ENCODE measurements at regions not wholly inside any gene's neighbourhood (a gene's known extent, or its start where the extent isn't known, plus 50 kb on each side); places are given as distances from the start of the nearest gene placed in this dataset.

GRCh38 chr15:93829115-93829870, 402.1 kb upstream of the MCTP2 start:
- Histone ChIP-seq H3K9me3 (replicated peaks; ENCODE audit: low read length) (no peaks in the 10 kb centered on the region), H3K27me3 (ENCODE audit: control insufficient read depth, insufficient read depth, low read length) (no peaks in the 10 kb centered on the region), H3K4me2 (ENCODE audit: low read length) (no peak overlapping the region), H3K4me1 (ENCODE audit: control insufficient read depth, insufficient read depth, low read length) (no peaks in the 10 kb centered on the region), H3K4me3 (ENCODE audit: low read length) (no peak overlapping the region), H3K9ac (ENCODE audit: low read depth, low read length) (no peak overlapping the region), H3K36me3 (ENCODE audit: insufficient read depth, low read length) (no peaks in the 10 kb centered on the region)

GRCh38 chr15:93826790-93827189, 404.6 kb upstream of the MCTP2 start:
- Histone ChIP-seq H3K9me3 (replicated peaks; ENCODE audit: low read length) (no peaks in the 10 kb centered on the region), H3K4me3 (ENCODE audit: low read length) (no peak overlapping the region), H3K4me1 (ENCODE audit: control insufficient read depth, insufficient read depth, low read length) (no peaks in the 10 kb centered on the region), H3K9ac (ENCODE audit: low read depth, low read length) (no peak overlapping the region), H3K4me2 (ENCODE audit: low read length) (no peak overlapping the region), H3K36me3 (ENCODE audit: insufficient read depth, low read length) (no peaks in the 10 kb centered on the region), H3K27me3 (ENCODE audit: control insufficient read depth, insufficient read depth, low read length) (no peaks in the 10 kb centered on the region)

- Histone ChIP-seq H3K4me2 (ENCODE audit: low read length) (no peak overlapping the region), H3K27me3 (ENCODE audit: control insufficient read depth, insufficient read depth, low read length) (no peaks in the 10 kb centered on the region), H3K9ac (ENCODE audit: low read depth, low read length) (no peak overlapping the region), H3K4me3 (ENCODE audit: low read length) (no peak overlapping the region), H3K36me3 (ENCODE audit: insufficient read depth, low read length) (no peaks in the 10 kb centered on the region), H3K9me3 (replicated peaks; ENCODE audit: low read length) (no peaks in the 10 kb centered on the region), H3K4me1 (ENCODE audit: control insufficient read depth, insufficient read depth, low read length) (no peaks in the 10 kb centered on the region)
These were observed 405.1 kb upstream of the MCTP2 start for GRCh38 chr15:93826293-93826692.

GRCh38 chr15:93825682-93826081, 405.7 kb upstream of the MCTP2 start:
- H3K4me3 ChIP-seq (ENCODE audit: low read length), result no peak overlapping the region
- no peaks in the 10 kb centered on the region for H3K4me1 ChIP-seq (ENCODE audit: control insufficient read depth, insufficient read depth, low read length)
- H3K9ac ChIP-seq (ENCODE audit: low read depth, low read length), result no peak overlapping the region
- no peaks in the 10 kb centered on the region for H3K9me3 ChIP-seq (replicated peaks; ENCODE audit: low read length)
- H3K4me2 ChIP-seq (ENCODE audit: low read length), result no peak overlapping the region
- H3K27me3 ChIP-seq (ENCODE audit: control insufficient read depth, insufficient read depth, low read length), result no peaks in the 10 kb centered on the region
- no peaks in the 10 kb centered on the region for H3K36me3 ChIP-seq (ENCODE audit: insufficient read depth, low read length)

GRCh38 chr15:93823971-93824913, 407.1 kb upstream of the MCTP2 start:
- H3K9ac ChIP-seq (ENCODE audit: low read depth, low read length), result no peak overlapping the region
- H3K4me3 ChIP-seq (ENCODE audit: low read length), result no peak overlapping the region
- H3K36me3 ChIP-seq (ENCODE audit: insufficient read depth, low read length), result no peaks in the 10 kb centered on the region
- no peaks in the 10 kb centered on the region for H3K9me3 ChIP-seq (replicated peaks; ENCODE audit: low read length)
- no peaks in the 10 kb centered on the region for H3K27me3 ChIP-seq (ENCODE audit: control insufficient read depth, insufficient read depth, low read length)
- no peak overlapping the region for H3K4me2 ChIP-seq (ENCODE audit: low read length)
- H3K4me1 ChIP-seq (ENCODE audit: control insufficient read depth, insufficient read depth, low read length), result no peaks in the 10 kb centered on the region

- no peaks in the 10 kb centered on the region for H3K27me3 ChIP-seq (ENCODE audit: control insufficient read depth, insufficient read depth, low read length)
- no peak overlapping the region for H3K4me3 ChIP-seq (ENCODE audit: low read length)
- H3K9ac ChIP-seq (ENCODE audit: low read depth, low read length), result no peak overlapping the region
- H3K4me1 ChIP-seq (ENCODE audit: control insufficient read depth, insufficient read depth, low read length), result no peaks in the 10 kb centered on the region
- no peak overlapping the region for H3K4me2 ChIP-seq (ENCODE audit: low read length)
- no peaks in the 10 kb centered on the region for H3K36me3 ChIP-seq (ENCODE audit: insufficient read depth, low read length)
- no peaks in the 10 kb centered on the region for H3K9me3 ChIP-seq (replicated peaks; ENCODE audit: low read length)
These were observed 410.8 kb upstream of the MCTP2 start for GRCh38 chr15:93820566-93820965.

- H3K4me1 ChIP-seq (ENCODE audit: control insufficient read depth, insufficient read depth, low read length), result no peaks in the 10 kb centered on the region
- H3K4me3 ChIP-seq (ENCODE audit: low read length), result no peak overlapping the region
- H3K9me3 ChIP-seq (replicated peaks; ENCODE audit: low read length), result no peaks in the 10 kb centered on the region
- H3K9ac ChIP-seq (ENCODE audit: low read depth, low read length), result no peak overlapping the region
- H3K27me3 ChIP-seq (ENCODE audit: control insufficient read depth, insufficient read depth, low read length), result no peaks in the 10 kb centered on the region
- no peak overlapping the region for H3K4me2 ChIP-seq (ENCODE audit: low read length)
- H3K36me3 ChIP-seq (ENCODE audit: insufficient read depth, low read length), result no peaks in the 10 kb centered on the region
These were observed 411.5 kb upstream of the MCTP2 start for GRCh38 chr15:93819826-93820225.

GRCh38 chr15:93816815-93817214, 414.5 kb upstream of the MCTP2 start:
- Histone ChIP-seq H3K36me3 (ENCODE audit: insufficient read depth, low read length) (no peaks in the 10 kb centered on the region), H3K4me3 (ENCODE audit: low read length) (no peak overlapping the region), H3K9ac (ENCODE audit: low read depth, low read length) (no peak overlapping the region), H3K9me3 (replicated peaks; ENCODE audit: low read length) (no peaks in the 10 kb centered on the region), H3K27me3 (ENCODE audit: control insufficient read depth, insufficient read depth, low read length) (no peaks in the 10 kb centered on the region), H3K4me2 (ENCODE audit: low read length) (no peak overlapping the region), H3K4me1 (ENCODE audit: control insufficient read depth, insufficient read depth, low read length) (no peaks in the 10 kb centered on the region)

GRCh38 chr15:93811305-93811704, 420.1 kb upstream of the MCTP2 start:
- H3K9me3 ChIP-seq (replicated peaks; ENCODE audit: low read length), result no peaks in the 10 kb centered on the region
- H3K4me2 ChIP-seq (ENCODE audit: low read length), result no peak overlapping the region
- no peaks in the 10 kb centered on the region for H3K36me3 ChIP-seq (ENCODE audit: insufficient read depth, low read length)
- no peaks in the 10 kb centered on the region for H3K4me1 ChIP-seq (ENCODE audit: control insufficient read depth, insufficient read depth, low read length)
- H3K4me3 ChIP-seq (ENCODE audit: low read length), result no peak overlapping the region
- H3K27me3 ChIP-seq (ENCODE audit: control insufficient read depth, insufficient read depth, low read length), result no peaks in the 10 kb centered on the region
- H3K9ac ChIP-seq (ENCODE audit: low read depth, low read length), result no peak overlapping the region

- Histone ChIP-seq H3K36me3 (ENCODE audit: insufficient read depth, low read length) (no peaks in the 10 kb centered on the region), H3K27me3 (ENCODE audit: control insufficient read depth, insufficient read depth, low read length) (no peaks in the 10 kb centered on the region), H3K4me3 (ENCODE audit: low read length) (no peak overlapping the region), H3K9me3 (replicated peaks; ENCODE audit: low read length) (no peaks in the 10 kb centered on the region), H3K9ac (ENCODE audit: low read depth, low read length) (no peak overlapping the region), H3K4me2 (ENCODE audit: low read length) (no peak overlapping the region), H3K4me1 (ENCODE audit: control insufficient read depth, insufficient read depth, low read length) (no peaks in the 10 kb centered on the region)
These were observed 421.8 kb upstream of the MCTP2 start for GRCh38 chr15:93809516-93809915.

- no peaks in the 10 kb centered on the region for H3K36me3 ChIP-seq (ENCODE audit: insufficient read depth, low read length)
- H3K4me2 ChIP-seq (ENCODE audit: low read length), result no peak overlapping the region
- H3K9ac ChIP-seq (ENCODE audit: low read depth, low read length), result no peak overlapping the region
- H3K27me3 ChIP-seq (ENCODE audit: control insufficient read depth, insufficient read depth, low read length), result no peaks in the 10 kb centered on the region
- no peak overlapping the region for H3K4me3 ChIP-seq (ENCODE audit: low read length)
- no peaks in the 10 kb centered on the region for H3K4me1 ChIP-seq (ENCODE audit: control insufficient read depth, insufficient read depth, low read length)
- no peaks in the 10 kb centered on the region for H3K9me3 ChIP-seq (replicated peaks; ENCODE audit: low read length)
These were observed 427.8 kb upstream of the MCTP2 start for GRCh38 chr15:93803421-93804152.
